OCI-LY1 (cell line): ENCODE measurements at regions not wholly inside any gene's neighbourhood (a gene's known extent, or its start where the extent isn't known, plus 50 kb on each side); places are given as distances from the start of the nearest gene placed in this dataset.

Source experiments
- CTCF ChIP-seq: fragments of 200-600 bp; sonication (generic), shearing (Covaris generic); IDR thresholded peaks from 2 replicates; pipeline ENCODE4 v1.5.1; 2017; ENCODE audit warnings: mild to moderate bottlenecking, antibody characterized with exemption, low read length, moderate library complexity, mixed read lengths
- EZH2 ChIP-seq: fragments of 200-600 bp; sonication (generic), shearing (Covaris generic); IDR thresholded peaks from 2 replicates; pipeline ENCODE4 v1.8.0; 2017; ENCODE audit warnings: borderline replicate concordance, mixed run types, mild to moderate bottlenecking, antibody characterized with exemption, low read length, moderate library complexity, mixed read lengths

- TF ChIP-seq CTCF (no peak), EZH2 (no peak)
Measured at GRCh38 chr9:135281151-135281550, 193.7 kb downstream of the OLFM1 start.
